Gastroesophageal sphincter (tissue), 4 donors: ENCODE measurements at regions not wholly inside any gene's neighbourhood (a gene's known extent, or its start where the extent isn't known, plus 50 kb on each side); places are given as distances from the start of the nearest gene placed in this dataset.

Experiments
- ATAC-seq: fragments of 150-250 bp; one replicate; pipeline ENCODE4 v1.9.1; 2016; ENCODE audit warnings: mild to moderate bottlenecking, moderate library complexity
- H3K27ac ChIP-seq, 4 donors: fragments of 200-600 bp; sonication (generic) in 3 of 4; 1 replicate in 3 of 4; 2 replicates in 1 of 4; pipeline ENCODE4 v1.5.1; 2016 to 2019
- H3K27me3 ChIP-seq: fragments of 200-600 bp; sonication (generic); one replicate; pipeline ENCODE4 v1.5.1; 2019
- H3K36me3 ChIP-seq, 2 donors: fragments of 200-600 bp; sonication (generic); one replicate each; pipeline ENCODE4 v1.5.1; 2019; ENCODE audit warnings: control low read depth in 1 of 2
- H3K4me1 ChIP-seq, 3 donors: fragments of 200-600 bp; sonication (generic); 1 replicate in 2 of 3; 2 replicates in 1 of 3; pipeline ENCODE4 v1.5.1; 2016 to 2019; ENCODE audit warnings: control low read depth in 2 of 3
- H3K4me3 ChIP-seq, 2 donors: fragments of 200-600 bp; sonication (generic); one replicate each; pipeline ENCODE4 v1.5.1; 2019; ENCODE audit warnings: mild to moderate bottlenecking in 1 of 2, moderate library complexity in 1 of 2
- H3K9me3 ChIP-seq, 3 donors: fragments of 200-600 bp; sonication (generic); one replicate each; pipeline ENCODE4 v1.5.1; 2017 to 2019; ENCODE audit warnings: control low read depth in 2 of 3
- CTCF ChIP-seq, 4 experiments: fragments of 200-600 bp in 2 of 4; fragments of 450-650 bp in 2 of 4; sonication (generic) in 1 of 4; IDR thresholded peaks; one replicate each; pipeline ENCODE4 v1.5.1; 2017 to 2019; ENCODE audit warnings: antibody characterized with exemption in 4 of 4, mild to moderate bottlenecking in 2 of 4, moderate library complexity in 2 of 4
- EP300 ChIP-seq: sonication (generic); formaldehyde crosslinking; IDR thresholded peaks from one replicate; pipeline ENCODE4 v1.6.1; 2017; ENCODE audit warnings: antibody characterized with exemption, mild to moderate bottlenecking
- POLR2A ChIP-seq, 2 donors: fragments of 450-650 bp; IDR thresholded peaks; one replicate each; pipeline ENCODE4 v1.6.1; 2017; ENCODE audit warnings: antibody characterized with exemption in 2 of 2, mild to moderate bottlenecking in 2 of 2, moderate library complexity in 1 of 2
- POLR2AphosphoS5 ChIP-seq: sonication (generic); formaldehyde crosslinking; IDR thresholded peaks from one replicate; pipeline ENCODE4 v1.6.1; 2017; ENCODE audit warnings: antibody characterized with exemption
- whole genome bisulfite sequencing, 2 donors: methylation state at CpG; one replicate each; pipeline ENCODE4 v1.1.5; 2018; ENCODE audit warnings: low coverage in 1 of 2; 5-methylcytosine and 5-hydroxymethylcytosine counted together

- Histone ChIP-seq H3K9me3 (no peaks in the 10 kb centered on the region), H3K27ac (no peak overlapping the region), H3K4me1 (no peaks in the 10 kb centered on the region), H3K4me3 (no peak overlapping the region), H3K27me3 (no peaks in the 10 kb centered on the region), H3K36me3 (no peaks in the 10 kb centered on the region)
- 87 to 89% methylated on average over 2 of the region's 2 CpGs for WGBS, 2 donors
- TF ChIP-seq POLR2AphosphoS5 (no peak), EP300 (no peak), POLR2A (IDR thresholded peaks at IDR 0.05) (no peak), CTCF (IDR thresholded peaks at IDR 0.05) (no peak)
- no peak for ATAC-seq
These were observed 86.4 kb upstream of the VGLL3 start for GRCh38 chr3:87077355-87077754.

GRCh38 chr3:87076946-87077345, 86.0 kb upstream of the VGLL3 start:
- Histone ChIP-seq H3K4me3 (no peak overlapping the region), H3K27me3 (no peaks in the 10 kb centered on the region), H3K27ac (no peak overlapping the region), H3K9me3 (no peaks in the 10 kb centered on the region), H3K36me3 (no peaks in the 10 kb centered on the region), H3K4me1 (no peaks in the 10 kb centered on the region)
- WGBS, 2 donors = 53 to 69% methylated on average over 3 of the region's 3 CpGs
- no peak for ATAC-seq
- no peak for TF ChIP-seq EP300
- no peak for TF ChIP-seq POLR2AphosphoS5
- TF ChIP-seq CTCF (IDR thresholded peaks at IDR 0.05) = no peak
- no peak for TF ChIP-seq POLR2A (IDR thresholded peaks at IDR 0.05)

- ATAC-seq = no peak
- no peak overlapping the region for H3K4me3 ChIP-seq
- no peaks in the 10 kb centered on the region for H3K27me3 ChIP-seq
- no peaks in the 10 kb centered on the region for H3K9me3 ChIP-seq
- H3K36me3 ChIP-seq = no peaks in the 10 kb centered on the region
- 73 to 82% methylated on average over 5 to 7 of the region's 7 CpGs for WGBS, 2 donors
- TF ChIP-seq EP300 = no peak
- no peak for TF ChIP-seq POLR2A (IDR thresholded peaks at IDR 0.05)
- no peak for TF ChIP-seq POLR2AphosphoS5
- TF ChIP-seq CTCF (IDR thresholded peaks at IDR 0.05) = no peak
- H3K4me1 ChIP-seq = no peaks in the 10 kb centered on the region
- H3K27ac ChIP-seq = no peak overlapping the region
These were observed 82.7 kb upstream of the VGLL3 start for GRCh38 chr3:87073496-87074145.

GRCh38 chr3:87072446-87072845, 81.5 kb upstream of the VGLL3 start:
- ATAC-seq = no peak
- Histone ChIP-seq H3K4me1 (no peaks in the 10 kb centered on the region), H3K27me3 (no peaks in the 10 kb centered on the region), H3K9me3 (no peaks in the 10 kb centered on the region), H3K4me3 (no peak overlapping the region), H3K27ac (no peak overlapping the region), H3K36me3 (no peaks in the 10 kb centered on the region)
- TF ChIP-seq POLR2AphosphoS5 (no peak), POLR2A (IDR thresholded peaks at IDR 0.05) (no peak), EP300 (no peak), CTCF (IDR thresholded peaks at IDR 0.05) (no peak)

GRCh38 chr3:87069971-87070370, 79.0 kb upstream of the VGLL3 start:
- 53 to 79% methylated on average over 3 to 6 of the region's 6 CpGs for WGBS, 2 donors
- H3K4me1 ChIP-seq = no peaks in the 10 kb centered on the region
- no peak overlapping the region for H3K27ac ChIP-seq
- H3K36me3 ChIP-seq = no peaks in the 10 kb centered on the region
- no peak for ATAC-seq
- no peaks in the 10 kb centered on the region for H3K9me3 ChIP-seq
- H3K4me3 ChIP-seq = no peak overlapping the region
- no peaks in the 10 kb centered on the region for H3K27me3 ChIP-seq
- TF ChIP-seq POLR2A (IDR thresholded peaks at IDR 0.05) = no peak
- TF ChIP-seq EP300 = no peak
- TF ChIP-seq POLR2AphosphoS5 = no peak
- TF ChIP-seq CTCF (IDR thresholded peaks at IDR 0.05) = no peak
